NCI-H460 (cell line): ENCODE measurements at regions not wholly inside any gene's neighbourhood (a gene's known extent, or its start where the extent isn't known, plus 50 kb on each side); places are given as distances from the start of the nearest gene placed in this dataset.

Source experiments
- DNase-seq: peaks from one replicate; pipeline ENCODE4 v3.0.0-alpha.2; 2016; ENCODE audit warnings: low read depth; ENCODE audit errors: extremely low read depth

DNA sequence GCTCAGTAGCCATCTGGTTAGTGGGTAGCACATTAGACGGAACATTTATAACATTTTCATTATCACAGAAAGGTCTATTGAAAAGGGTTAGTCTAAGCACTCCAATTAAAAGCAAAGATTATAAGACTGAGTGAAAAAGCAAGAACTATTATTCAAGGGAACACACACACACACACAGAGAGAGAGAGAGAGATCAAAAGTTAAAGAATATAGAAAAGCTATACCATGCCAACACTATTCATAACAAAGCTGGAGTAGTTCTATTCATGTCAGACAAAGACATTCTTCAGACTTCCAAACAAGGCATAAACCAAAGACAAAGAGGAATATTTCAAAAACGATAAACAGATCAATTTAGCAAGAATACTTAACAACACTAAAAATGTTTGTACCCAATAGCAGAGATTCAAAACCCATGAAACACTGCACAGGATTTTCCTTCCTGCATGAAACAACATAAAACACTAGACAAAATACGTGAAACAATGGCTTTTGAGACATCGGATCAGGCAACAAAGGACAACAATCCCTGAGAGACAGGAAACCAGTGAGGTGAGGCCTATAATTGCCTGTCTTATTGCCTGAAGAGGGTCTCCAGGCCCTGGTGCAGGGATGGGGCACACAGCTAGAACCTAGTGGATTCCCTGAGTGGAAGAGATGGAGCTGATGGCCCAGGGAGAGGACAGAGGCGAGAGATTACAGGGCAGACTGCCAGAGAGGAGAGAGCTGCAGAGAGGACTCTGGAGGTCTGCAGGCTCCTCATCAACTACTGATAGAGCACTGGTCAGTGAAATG, 83.6 kb upstream of the NPAS2 start:
- no peak for DNase-seq

DNA sequence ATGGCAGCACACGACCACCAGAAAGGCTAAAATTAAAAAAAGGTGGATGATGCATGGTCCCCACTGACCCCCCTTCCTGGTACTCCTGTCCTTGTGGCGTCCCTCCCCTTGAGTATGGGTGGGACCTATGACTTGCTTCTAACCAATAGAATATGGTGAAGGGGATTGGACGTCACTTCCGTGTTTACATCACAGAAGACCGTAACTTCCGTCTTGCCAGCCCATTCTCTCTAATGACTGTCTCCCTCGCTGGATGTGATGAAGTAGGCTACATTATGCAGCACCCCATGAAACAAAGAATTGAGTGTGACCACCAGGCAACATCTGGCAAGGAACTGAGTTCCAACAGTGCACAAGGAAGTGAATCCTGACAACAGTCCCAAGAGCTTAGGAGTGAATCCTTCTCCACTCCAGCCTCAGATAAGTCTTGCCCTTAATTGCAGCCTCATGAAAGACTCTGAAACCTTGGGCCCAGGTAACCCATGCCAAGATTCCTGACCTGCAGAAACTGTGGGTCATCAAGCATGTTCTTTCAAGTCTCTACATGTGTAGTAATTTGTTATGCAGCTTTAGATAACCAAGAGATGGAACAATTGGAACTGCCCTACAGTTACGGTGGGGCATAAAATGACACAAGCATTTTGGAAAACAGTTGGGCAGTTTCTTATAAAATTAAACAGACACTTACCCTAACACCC, 80.1 kb upstream of the NPAS2 start:
- no peak for DNase-seq

DNA sequence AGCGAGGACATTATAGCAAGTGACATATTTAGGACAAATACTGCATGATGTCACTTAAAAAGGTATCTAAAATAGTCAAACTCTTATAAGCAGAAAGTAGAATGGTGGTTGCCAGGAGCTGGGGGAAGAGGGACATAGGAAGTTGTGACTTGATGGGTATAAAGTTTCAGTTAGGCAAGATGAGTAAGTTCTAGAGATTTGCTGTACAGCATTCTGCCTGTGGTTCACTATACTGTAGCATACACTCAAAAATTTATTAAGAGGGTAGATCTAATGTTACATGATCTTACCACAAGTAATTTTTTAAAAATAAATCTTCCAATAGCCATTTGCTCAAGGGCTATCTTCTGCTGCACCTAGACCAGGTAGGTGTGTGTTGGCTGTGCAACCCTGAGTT, 78.1 kb upstream of the NPAS2 start:
- no peak for DNase-seq

DNA sequence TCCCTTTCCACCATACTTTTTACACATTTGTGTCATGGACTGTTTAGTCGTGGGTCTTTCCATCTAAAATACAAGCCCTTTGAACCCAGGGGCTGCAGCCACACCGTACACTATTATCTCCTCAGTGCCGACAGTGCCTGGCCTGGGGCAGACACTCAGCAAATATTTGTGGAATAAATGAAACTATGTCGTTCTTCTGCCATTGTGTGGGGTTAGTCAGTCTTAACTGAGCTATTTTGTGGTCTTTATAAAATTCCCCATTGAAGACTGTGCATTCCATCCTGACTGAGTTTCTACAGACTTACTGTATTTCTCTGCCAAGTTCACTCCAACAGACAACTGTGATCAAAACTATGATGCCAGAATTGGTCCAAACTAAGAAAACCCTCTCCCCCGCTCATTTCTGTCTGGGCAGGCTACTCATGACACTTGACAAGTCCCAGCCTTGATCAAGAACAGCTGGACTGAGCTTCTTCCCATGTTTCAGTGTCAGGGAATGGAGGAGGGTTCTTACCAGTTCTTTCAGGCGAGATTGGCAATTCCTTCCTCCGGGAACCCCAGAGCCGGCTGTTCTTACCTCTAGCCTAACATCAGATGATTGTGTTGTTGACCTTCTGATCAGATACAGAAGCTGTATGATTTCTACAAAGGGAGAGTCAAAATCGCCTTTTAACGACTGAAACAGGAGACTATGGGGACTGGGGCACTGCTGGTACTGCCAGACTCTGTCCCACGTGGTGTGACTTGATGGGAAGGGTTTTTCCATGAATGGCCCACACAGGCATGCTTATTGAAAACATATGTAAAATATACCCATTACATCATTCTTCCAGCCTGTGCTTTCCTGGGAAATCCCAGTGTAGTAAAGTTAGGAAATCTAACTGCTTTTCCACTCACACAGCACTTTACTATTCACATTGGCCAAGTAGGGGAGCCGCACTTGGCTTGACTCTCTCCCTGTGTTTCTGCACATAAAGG, 77.4 kb upstream of the NPAS2 start:
- DNase-seq, result no peak

DNA sequence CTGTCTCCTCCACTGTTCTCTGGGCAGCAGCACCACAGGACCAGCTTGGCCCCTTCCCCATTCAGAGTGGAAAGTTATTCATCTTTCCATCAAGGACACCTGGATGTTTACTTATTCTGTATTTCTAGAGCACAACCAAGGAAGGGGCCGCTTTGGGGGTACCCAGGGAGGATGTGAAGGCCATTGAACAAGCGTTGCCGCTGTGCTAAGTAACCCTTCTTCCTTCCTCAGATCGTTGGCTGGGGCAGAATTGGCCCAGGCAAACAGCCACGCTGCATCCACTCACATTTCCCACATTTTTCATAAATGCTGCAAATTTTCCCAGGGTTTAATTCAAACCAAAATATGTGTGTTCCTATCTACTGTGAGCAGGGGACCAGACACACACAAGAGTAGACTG, 76.2 kb upstream of the NPAS2 start:
- DNase-seq, result no peak

DNA sequence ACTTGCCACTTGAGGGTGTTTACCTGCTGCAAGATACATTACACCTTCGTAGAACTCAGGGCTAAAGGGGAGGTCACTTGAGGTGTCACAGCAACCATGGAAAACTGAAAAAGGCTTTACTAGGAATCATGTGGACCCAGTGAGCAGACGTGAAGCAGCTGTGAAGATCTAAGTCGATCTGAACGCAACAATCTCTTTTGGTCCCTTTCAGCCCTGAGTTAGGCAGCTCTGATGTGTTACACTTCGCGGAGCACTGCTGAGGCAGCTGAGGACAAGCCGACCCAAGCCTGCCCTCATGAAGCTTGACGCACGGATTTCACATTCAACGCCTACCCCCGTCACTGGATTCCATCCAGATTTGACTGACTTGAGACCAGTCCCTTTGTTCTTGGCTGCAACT, 75.8 kb upstream of the NPAS2 start:
- no peak for DNase-seq

DNA sequence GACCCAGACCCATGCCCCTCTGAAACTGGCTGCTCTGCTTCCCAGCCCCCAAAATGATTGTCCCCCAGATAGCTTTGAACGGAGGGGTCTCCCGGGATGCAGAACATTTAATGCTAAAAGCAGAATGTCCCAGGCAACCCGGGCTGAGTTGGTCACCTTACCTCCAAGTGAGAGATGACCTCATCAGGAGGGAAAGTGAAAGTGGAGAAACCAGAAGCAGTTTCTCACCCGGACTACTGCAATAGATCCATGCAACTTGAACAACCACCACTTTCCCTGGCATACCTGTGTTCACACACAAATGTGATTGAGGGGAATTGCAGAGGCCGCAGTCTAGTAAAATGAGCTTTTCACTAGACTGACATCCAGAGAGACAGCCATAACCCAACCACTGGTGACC, 75.3 kb upstream of the NPAS2 start:
- DNase-seq, result no peak

DNA sequence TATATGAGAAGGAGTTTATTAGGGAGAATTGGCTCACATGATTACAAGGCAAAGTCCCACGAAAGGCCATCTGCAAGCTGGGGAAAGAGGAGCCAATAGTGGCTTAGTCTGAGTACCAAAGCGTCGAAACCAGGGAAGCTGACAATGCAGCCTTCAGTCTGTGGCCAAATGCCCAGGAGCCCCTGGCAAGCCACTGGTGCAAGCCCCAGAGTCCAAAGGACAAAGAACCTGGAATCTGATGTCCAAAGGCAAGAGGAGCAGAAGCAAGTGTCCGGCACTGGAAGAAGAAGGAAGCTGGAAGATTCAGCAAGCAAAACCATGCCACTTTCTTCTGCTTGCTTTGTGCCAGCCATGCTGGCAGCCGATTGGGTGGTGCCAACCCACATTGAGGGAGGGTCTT, 74.3 kb upstream of the NPAS2 start:
- no peak for DNase-seq

DNA sequence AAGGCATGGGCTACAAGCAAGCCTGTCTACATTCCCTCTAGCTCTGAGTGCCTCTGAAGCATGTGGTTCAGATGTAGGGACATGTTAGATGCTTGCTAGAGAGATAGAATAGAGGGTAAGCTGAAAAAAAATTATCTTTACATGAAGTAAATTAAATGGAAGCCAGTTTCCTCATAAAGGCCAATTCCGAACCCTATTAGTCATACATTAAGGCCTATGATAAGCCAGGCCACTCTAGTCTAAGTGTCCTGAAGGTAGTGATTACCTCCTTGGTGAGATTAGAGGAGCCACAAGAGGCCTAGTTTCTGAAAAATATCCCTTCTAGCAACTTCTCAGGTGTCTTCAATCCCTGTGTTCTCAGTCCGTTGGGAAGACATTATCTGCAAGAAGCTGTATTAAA, 72.4 kb upstream of the NPAS2 start:
- no peak for DNase-seq

DNA sequence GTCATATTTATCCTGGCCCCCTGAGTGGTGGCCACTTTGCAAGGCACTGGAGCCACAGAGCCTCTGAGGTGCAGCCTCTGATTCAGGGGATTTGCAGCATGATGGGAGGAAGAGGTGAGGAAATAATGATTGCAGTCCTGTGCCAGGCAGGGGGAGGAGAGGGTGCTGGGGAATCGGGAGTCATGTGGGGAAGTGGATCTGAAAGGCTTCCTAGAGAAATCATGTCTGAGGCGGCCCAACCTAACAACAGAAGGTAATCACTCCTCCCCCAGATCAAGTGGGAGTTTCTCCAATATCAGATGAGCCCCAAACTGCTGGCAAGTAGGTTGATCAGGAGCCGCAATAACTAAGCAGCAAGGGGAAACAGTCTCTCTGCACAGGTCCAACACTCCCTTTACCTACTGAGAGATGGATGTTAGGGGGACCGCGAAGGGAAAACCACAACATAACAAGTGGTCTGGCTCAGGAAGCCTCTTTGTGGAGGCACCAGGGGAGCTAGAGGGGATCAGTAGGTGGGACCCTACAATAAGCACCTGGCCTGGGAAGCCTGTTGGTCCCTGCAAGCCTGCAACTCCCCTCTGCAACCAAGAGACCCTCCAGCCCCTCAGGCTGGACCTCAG, 71.8 kb upstream of the NPAS2 start:
- no peak for DNase-seq

DNA sequence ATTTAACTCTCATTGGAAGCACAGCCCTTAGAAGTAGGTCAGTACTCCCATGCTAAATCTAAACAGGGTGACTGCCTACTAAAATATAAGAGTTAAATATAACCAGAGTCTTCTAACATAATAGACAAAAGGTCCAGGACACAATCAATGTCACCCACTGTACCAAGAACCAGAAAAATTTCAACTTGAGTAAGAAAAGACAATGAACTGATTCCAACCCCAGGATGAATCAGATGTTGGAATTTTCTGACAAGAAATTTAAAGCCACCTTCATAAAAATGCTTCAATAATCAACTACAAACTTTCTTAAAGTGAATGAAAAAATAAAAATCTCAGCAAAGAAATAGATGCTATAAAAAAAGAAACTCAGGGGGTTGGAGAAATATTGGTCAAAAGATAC, 71.3 kb upstream of the NPAS2 start:
- no peak for DNase-seq

DNA sequence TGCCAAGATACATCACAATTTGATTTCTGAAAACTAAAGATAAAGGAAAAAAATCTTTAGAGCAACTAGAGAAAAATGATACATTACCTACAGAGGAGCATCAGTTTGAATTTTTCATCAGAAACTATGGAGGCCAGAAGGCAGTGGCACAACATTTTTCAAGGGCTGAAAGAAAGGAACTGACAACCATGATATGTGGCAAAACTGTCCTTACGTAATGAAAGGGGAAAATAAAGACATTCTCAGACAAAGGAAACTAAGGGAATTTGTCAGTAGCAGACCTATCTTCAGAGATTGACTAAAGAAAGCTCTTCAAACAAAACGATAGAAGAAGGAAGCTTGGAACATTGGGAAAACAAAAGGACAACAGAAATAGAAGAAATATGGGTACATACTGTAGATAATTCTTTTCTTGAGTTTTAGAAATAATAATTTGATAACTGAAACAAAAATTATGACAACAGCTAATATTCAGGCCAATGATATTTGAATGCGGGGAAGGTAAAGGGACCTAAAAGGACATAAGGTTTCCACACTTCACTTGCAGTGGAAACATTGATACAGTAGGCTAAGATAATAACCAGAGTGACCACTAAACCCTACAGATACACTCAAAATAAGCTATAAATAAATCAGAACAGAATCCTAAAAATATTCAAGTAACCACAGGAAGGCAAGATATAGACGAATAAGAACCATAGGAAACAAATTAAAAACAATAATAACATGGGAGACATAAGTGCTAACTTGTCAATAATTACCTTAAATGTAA, 70.0 kb upstream of the NPAS2 start:
- DNase-seq, result no peak

DNA sequence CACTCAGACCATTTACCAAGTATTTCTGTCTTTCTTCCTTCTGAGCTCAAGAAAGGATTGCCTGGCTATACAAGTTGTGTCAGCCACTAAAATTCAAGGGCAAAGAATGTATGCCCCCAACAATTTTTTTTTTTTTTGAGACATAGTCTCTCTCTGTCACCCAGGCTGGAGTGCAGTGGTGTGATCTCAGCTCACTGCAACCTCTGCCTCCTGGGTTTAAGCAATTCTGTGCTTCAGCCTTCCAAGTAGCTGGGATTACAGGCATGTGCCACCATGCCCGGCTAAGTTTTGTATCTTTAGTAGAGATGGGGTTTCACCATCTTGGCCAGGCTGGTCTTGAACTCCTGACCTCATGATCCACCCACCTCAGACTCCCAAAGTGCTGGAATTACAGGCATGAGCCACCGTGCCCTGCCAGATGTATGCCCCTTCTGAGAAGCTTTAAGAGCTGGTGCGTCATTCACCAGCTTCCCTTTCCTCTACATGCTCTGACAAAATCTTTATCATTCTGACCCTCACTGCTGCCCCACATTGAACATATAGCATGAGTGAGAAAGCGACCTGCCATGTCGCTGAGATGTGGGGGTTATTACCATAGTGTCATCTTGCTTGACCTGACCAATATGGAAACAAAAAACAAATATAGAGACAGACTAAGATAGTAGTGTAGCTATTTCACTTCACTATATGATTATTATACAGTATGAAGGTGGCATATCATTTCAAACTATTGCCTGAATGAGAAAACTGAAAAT, 67.9 kb upstream of the NPAS2 start:
- peak; percentile 78 for DNase-seq

DNA sequence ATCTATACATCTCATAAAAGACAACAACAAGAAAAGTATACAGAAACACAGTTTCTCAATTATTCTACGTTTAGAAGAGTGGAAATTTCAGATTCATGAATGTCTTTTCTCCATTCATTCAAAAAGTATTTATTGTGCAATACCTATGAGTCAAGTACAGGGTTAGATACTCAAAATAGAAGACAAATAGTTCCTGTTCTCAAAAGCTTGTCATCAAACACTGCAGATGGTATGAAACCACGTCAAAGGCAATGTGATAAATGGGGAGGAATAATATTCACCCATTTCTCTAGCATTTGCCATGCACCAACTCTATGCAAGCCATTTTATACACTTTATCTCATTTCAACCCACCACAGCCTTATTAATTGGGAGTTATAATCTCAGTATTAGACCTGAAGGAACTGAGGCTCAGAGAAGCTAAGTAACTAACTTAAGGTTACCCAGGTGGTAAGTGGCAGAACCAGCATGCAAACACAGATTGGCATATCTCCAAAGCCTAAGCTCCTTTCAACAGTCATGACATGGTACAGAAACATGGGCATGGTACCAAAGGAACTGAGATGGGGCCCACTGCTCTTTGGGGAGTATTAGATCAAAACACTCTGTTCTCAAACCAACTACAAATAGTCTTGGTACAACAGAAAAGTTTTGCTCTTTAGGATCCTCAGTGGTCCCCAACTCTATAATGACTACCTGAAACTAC, 67.2 kb upstream of the NPAS2 start:
- peak; percentile 84 for DNase-seq

DNA sequence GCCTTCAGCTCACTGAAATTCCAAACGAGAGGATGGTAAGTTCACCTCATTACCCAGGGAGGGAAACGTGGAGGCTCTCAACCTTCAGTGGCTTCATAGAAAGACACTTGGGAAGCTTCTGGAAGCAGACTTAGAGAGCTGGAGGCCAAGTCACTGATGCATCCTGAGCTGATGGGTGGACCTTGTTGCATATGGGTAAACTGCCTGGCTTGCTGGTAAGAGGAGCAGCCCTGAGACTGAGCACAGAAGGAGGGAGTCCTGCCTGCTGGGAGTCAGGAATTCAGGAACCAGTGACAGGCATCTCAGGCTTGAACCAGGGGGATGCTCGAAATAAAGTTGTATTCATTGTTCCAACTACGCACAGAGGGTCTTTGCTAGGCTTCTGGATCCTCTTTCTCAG, 66.5 kb upstream of the NPAS2 start:
- DNase-seq, result no peak

DNA sequence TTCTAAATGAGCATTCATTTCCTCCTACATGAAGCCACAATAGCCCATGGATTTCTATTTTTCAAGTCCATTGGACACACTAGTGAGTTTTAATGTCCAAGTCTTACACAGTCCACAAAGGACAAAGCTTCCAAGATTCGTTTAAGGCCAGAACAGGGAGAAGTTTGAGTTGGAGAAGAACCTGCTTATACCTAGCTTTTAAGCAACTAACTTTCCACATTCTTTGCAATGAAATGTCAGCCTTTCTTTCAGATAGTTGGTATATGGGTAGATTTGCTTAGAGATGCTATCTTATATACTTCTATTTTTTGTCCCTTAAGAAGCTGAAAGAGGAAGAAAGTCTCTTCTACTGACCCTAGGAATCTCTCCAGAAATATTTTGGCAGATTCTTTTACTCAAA, 66.1 kb upstream of the NPAS2 start:
- no peak for DNase-seq

DNA sequence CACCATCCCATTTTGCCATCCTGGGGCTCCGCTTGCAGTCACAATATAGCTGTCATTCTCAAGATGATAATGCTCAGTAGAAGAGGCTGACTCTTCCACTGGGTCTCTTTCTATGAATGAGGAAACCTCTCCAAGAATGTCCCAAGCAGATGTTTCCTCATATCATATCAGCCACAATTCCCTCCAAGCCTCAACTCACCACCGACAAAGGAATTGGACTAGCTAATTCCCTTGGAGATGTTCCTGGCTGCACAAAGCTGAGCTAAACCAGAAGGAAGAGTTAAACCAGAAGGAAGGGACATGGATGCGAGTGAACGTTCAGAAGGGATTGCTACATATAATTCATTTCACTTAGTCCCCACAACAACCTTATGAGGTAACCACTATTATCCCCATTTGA, 65.0 kb upstream of the NPAS2 start:
- no peak for DNase-seq

DNA sequence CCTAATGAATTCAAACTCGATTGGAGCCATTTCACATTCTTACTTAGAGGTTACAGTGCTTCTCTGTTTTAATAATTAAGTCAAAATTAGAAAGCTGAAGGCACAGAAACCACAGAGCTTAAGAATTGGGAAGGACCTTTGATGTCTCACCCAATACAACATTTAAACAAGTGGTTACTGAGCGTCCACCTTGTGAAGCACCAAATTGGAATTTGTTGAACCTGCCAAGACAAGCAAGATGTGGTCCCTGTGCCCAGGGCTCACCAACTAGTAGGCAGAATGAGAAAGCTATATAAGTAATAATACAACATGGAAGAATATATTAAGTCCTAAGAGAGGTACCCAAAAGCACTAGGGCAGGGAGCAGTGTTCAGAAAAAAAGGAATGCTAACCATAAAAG, 64.5 kb upstream of the NPAS2 start:
- no peak for DNase-seq

DNA sequence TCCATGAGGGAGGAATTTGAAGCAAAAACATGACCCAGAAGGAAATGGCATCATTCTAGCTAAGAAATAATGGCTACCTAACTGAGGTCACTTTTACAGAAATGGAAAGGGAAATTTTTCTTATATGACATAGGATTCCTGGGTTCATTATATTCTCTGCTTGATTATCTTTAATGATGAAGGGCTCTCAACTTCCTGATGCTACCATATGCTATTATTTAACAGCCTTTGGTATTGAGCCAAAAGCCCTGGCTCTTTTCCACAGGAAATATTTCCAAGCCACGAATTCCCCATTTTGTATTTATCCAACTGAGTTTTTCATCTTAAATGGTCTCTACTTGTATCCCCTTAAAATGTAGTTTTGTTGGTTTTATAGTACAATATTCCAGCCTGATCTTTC, 63.2 kb upstream of the NPAS2 start:
- no peak for DNase-seq
